Esophagus squamous epithelium (tissue), 4 donors: ENCODE measurements at regions not wholly inside any gene's neighbourhood (a gene's known extent, or its start where the extent isn't known, plus 50 kb on each side); places are given as distances from the start of the nearest gene placed in this dataset.

Experiments
- POLR2A ChIP-seq, 4 donors: fragments of 450-650 bp; IDR thresholded peaks; one replicate each; pipeline ENCODE4 v1.6.1; 2017; ENCODE audit warnings: antibody characterized with exemption in 4 of 4, mild to moderate bottlenecking in 4 of 4, moderate library complexity in 3 of 4
- TF ChIP-seq, protein P1 (sequence below), 6 experiments: fragments of 450-650 bp in 4 of 6; fragments of 200-600 bp in 2 of 6; sonication (generic) in 2 of 6; IDR thresholded peaks; one replicate each; pipeline ENCODE4 v1.5.1; 2016 to 2019; ENCODE audit warnings: antibody characterized with exemption in 6 of 6, mild to moderate bottlenecking in 4 of 6, moderate library complexity in 4 of 6

DNA sequence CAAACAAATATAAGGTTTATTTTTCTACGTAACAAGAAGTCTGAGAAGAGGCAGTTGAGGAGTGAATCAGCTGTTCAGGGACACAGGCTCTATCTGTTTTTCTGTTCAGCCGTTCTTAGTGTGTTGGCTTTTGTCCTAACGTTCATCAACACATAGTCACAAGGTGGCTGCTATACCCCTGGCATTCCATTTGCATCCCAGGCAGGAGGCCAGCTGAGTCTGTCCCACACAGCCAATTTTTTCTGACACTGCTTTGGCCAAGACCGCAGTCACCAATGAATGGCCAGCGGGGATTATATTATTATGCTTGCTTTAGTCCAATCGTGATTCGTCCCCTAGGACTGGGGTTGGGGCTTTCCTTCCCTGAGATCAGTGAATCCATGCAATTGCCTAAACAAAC is 143.4 kb upstream of the CHST15 start:
- TF ChIP-seq POLR2A (IDR thresholded peaks at IDR 0.05): no peak
- TF ChIP-seq, protein P1, sequence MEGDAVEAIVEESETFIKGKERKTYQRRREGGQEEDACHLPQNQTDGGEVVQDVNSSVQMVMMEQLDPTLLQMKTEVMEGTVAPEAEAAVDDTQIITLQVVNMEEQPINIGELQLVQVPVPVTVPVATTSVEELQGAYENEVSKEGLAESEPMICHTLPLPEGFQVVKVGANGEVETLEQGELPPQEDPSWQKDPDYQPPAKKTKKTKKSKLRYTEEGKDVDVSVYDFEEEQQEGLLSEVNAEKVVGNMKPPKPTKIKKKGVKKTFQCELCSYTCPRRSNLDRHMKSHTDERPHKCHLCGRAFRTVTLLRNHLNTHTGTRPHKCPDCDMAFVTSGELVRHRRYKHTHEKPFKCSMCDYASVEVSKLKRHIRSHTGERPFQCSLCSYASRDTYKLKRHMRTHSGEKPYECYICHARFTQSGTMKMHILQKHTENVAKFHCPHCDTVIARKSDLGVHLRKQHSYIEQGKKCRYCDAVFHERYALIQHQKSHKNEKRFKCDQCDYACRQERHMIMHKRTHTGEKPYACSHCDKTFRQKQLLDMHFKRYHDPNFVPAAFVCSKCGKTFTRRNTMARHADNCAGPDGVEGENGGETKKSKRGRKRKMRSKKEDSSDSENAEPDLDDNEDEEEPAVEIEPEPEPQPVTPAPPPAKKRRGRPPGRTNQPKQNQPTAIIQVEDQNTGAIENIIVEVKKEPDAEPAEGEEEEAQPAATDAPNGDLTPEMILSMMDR (IDR thresholded peaks at IDR 0.05): no peak
